NOMO-1 treated with DMSO at 0.1 percent for 48 hours (cell line): ENCODE measurements at regions not wholly inside any gene's neighbourhood (a gene's known extent, or its start where the extent isn't known, plus 50 kb on each side); places are given as distances from the start of the nearest gene placed in this dataset.

Experiments
- DNase-seq: peaks from one replicate; lab custom pipeline; 2025; ENCODE audit not compliant: unreplicated experiment; lab: John Stamatoyannopoulos, UW

- DNase-seq, result no peak
Observed at GRCh38 chr10:108716352-108716751, 1207.0 kb downstream of the XPNPEP1 start.

DNA sequence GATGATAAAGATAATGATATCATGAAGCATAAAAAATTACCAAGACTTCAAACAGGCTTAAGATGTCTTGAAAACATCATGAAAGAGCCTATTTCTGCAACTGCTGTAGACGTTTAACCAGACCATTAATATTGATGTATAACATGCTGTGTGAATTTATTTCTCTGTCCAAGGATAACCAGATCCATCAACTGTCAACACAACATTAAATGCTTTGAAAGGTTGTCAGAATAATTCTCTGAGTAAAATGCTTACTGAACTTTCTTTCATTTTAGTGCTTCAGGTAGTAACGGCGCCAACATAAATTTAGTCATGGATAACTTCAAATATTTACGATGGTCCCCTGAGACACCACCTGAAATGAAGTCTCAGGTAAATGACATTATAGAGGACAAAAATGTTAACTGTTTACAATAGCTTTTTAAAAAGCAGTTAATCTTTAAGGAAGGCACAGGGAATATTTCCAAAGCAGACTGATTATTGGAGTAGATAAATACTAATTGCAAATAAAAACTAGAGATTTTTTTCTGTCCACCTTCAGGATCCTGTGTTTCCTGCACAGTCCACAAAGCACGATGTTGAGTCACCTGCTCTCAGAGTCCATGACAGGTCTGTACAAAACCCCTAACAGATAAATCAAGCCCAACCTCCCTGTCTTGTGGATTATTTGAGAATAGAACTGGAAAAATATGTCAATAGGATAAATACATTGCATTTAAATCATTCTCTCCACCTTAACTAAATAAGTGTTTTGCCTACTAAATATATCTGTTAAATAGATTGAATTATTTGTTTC lies 1213.2 kb downstream of the XPNPEP1 start:
- DNase-seq, result no peak

GRCh38 chr10:108708363-108708762 lies 1214.9 kb downstream of the XPNPEP1 start:
- DNase-seq, result no peak

DNA sequence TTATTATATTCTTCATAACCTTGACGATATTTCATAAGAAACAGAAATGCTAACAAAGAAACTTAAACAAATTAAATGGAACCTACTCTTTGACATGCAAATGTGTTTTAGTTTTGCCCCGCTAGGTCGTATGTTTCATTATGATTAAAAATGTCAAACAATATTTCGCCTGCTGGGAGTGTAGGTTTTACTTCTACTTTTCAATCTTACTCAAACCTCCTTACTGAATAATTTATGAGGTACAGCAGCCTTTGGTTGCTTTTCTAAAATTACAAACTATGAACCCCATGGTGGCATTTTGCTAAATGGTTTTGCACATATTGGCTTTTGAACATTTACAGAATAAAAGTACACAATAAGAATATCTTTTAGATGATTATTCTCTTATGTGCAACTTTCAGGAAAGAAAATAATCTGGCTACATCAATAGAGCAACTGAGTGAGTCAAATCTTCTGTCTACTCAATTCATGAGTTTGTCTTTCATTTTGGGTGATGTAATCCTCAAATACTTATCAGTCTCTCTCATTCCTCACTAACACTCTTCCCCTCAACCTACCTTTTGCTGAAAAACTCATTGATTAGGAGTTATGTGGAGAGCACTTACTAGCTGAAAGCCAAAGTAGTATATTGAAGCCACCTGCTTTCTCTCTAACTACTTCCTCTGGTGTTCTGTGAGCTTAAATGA lies 1226.4 kb downstream of the XPNPEP1 start:
- no peak for DNase-seq

DNA sequence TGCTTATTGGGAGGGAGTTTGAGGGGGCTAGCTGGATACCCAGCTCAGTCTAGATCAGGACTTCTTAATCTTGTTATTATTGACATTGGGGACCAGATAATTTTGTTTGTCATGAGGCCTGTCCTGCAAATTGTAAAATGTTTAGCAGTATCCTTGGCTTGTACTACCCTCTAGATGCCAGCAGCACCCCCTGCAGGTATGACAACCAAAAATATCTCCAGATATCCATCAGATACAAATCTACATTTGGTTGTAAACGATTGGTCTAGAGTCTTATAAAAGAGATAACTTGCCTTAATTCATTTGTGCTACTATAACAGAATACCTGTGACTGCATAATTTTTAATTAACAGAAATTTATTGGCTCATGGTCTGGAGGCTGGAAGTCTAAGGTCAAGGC lies 1232.2 kb downstream of the XPNPEP1 start:
- no peak for DNase-seq

DNA sequence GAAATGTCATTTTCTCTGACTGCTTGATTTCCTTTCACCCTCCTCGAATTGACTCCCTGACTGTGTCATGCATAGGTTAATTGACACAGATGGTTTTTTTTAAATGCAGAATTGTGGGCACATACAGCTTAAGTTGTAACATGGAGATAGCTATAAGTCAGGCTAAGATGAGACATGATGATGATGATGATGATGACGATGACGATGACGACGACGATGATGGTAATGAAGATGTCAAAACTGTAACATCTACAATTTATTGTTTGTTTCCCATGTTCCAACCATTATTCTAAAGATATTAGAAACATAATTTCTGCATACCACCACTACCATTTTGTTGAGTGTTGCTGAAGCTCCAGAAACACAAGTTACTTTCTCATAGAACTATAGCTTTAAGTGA lies 1232.8 kb downstream of the XPNPEP1 start:
- no peak for DNase-seq

GRCh38 chr10:108689891-108690290 lies 1233.4 kb downstream of the XPNPEP1 start:
- DNase-seq, result no peak

- DNase-seq, result no peak
Observed at GRCh38 chr10:108688314-108688713, 1235.0 kb downstream of the XPNPEP1 start.

- no peak for DNase-seq
Observed at GRCh38 chr10:108685863-108686531, 1237.3 kb downstream of the XPNPEP1 start.

- DNase-seq, result no peak
Observed at GRCh38 chr10:108684431-108684830, 1238.9 kb downstream of the XPNPEP1 start.

- DNase-seq, result no peak
Observed at GRCh38 chr10:108673741-108674140, 1249.6 kb downstream of the XPNPEP1 start.

DNA sequence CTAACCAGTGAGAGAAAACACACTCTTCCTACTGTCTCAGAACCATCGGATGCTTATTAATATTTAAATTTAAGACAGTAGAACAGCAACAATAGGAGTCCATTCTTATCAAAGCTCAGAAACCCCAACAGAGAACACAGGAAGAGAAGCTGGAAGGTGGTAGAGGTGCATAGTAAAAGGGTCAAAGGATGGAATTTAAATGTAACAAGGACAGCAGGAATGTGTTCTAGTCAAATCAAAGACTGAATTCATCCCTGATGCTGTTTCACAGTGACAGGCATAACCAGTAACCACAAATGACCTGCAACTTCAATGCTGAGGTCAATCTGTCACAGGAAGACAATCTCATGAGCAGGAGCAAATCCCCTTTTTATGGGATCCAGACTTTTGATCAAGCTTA lies 1259.7 kb downstream of the XPNPEP1 start:
- no peak for DNase-seq

GRCh38 chr10:108662975-108663374 lies 1260.3 kb downstream of the XPNPEP1 start:
- no peak for DNase-seq

- no peak for DNase-seq
Observed at GRCh38 chr10:108655057-108655456, 1268.3 kb downstream of the XPNPEP1 start.

DNA sequence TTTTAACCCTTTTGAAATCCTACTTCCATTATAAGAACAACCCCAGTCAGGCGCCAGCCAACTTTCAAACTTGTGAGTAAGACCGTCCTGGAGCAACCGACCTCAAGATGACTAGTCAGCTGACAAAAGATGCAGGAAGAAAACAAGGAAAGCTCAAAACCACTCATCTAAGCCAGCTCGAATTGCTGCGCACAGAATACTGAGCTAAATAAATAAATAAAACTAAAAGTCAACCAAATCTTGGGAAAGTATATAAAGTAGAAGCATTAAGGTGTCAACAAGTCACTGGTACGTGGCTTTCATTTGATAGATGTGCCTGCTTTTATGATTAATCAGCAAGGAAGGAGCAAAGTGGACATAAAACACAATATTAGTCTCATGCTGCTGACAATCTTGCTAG lies 1269.8 kb downstream of the XPNPEP1 start:
- DNase-seq, result no peak

- no peak for DNase-seq
Observed at GRCh38 chr10:108639010-108639409, 1284.3 kb downstream of the XPNPEP1 start.

- no peak for DNase-seq
Observed at GRCh38 chr10:108638225-108638624, 1285.1 kb downstream of the XPNPEP1 start.

- no peak for DNase-seq
Observed at GRCh38 chr10:108633046-108633445, 1290.3 kb downstream of the XPNPEP1 start.

DNA sequence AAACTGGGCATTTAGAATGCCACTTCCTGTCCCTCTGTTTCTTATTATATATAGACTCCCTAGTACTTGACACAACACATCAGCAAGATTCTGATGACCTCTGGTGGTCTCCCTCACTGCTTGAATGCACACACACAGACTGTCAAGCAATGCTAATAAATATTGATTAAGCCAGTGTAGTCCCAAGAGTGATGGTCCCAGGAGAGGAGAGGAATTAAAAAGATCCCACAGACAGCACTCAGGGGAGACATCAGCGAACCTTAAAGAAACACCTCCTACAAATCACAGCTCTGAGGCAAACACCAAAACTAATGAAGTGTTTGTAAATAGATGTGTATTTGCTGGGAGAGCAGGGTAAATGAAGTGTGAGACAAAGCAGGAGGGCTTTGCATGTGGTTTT lies 1291.2 kb downstream of the XPNPEP1 start:
- no peak for DNase-seq

GRCh38 chr10:108631332-108631731 lies 1292.0 kb downstream of the XPNPEP1 start:
- no peak for DNase-seq

- DNase-seq, result no peak
Observed at GRCh38 chr10:108629834-108630233, 1293.5 kb downstream of the XPNPEP1 start.

DNA sequence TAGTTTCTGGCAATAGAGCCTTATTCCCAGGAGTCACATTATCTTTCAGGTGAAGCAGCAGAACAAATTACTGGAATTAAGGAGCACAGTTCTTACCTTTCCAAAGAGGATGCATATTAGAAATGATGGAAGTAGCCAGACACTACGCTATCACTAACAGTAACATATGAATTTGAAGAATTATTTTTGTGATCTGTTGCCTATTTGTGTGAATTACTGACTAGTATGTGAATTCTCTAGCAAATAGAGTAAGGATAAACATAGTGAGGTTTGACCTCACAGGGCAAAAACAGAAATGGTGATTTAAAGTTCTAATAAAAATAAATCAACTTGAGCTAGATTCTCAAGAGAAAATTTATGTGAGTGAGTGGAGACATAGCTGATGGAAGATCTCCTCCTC lies 1299.3 kb downstream of the XPNPEP1 start:
- no peak for DNase-seq
